DMS114 treated with DMSO at 0.1 percent for 48 hours (cell line): ENCODE measurements at regions not wholly inside any gene's neighbourhood (a gene's known extent, or its start where the extent isn't known, plus 50 kb on each side); places are given as distances from the start of the nearest gene placed in this dataset.

Experiments
- DNase-seq: peaks from one replicate; lab custom pipeline; 2025; ENCODE audit not compliant: unreplicated experiment; lab: John Stamatoyannopoulos, UW

DNA sequence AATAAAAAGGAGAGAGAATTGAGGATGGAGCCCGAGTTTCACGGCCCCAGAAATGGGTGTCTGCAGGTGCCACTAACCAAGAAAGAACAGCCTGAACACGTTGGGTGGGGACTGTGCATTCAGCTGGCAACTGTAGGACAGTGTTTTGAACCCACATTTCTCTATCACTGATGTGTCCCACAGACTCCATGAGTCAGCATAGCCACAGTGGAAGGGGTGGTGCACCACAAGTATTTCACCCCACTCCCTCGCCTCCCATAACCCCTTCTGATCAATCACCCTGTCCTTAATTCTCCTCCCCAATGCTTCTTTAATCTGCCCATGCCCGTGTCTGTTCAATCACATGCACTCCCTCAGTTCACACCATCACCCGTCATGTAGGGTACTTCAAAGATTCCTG is 291.5 kb downstream of the ZNF516 start:
- DNase-seq = no peak

DNA sequence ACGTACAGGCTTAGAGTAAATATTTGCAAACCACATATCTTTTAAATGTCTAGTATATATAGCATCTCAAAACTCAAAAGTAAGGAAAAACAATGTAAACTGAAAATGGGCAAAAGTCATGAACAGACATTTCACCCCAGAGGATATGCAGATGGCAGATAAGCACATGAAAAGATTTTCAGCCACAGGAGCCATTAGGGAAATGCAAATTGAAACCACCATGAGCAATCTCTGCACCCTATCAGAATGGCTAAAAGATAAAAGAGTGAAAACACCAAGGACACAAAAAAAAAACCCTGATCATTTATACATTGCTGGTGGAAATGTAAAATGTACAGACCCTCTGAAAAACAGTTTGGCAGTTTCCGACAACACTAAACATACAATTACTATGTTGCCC is 292.7 kb downstream of the ZNF516 start:
- no peak for DNase-seq

DNA sequence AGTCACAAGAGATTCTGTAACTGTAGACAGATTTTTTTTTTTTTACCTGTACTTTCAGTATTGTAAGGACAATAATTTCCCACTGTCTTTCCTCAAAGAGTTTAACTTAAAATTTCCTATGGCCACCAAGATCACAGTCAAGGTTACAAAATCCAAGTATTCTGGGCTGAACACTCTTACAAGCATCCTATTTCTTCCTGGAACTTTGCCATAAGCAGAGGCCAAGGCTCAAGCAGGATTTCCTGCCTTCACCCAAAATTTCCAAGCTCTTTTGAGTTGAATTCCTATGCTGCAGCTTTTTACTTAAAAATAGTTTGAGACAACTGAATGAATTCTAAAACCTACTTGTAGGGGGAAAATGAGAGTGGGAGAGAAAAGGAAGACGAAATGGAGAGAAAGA is 299.4 kb downstream of the ZNF516 start:
- no peak for DNase-seq

DNA sequence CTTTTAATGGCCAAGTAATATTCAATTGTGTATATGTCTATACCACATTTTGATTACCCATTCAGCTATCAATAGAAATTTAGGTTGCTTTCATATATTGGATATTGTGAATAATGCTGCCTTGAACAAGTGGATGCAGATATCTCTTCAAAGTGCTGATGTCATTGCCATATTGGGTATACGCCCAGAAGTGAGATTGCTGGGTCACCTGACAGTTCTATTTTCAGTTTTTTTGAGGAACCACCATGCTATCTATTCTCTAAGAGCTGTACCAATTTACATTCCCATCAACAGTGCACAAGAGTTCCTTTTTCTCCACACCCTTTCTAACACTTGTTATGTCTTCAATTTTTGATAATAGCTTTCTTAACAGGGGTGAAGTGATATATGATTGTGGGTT is 306.9 kb downstream of the ZNF516 start:
- DNase-seq = no peak

DNA sequence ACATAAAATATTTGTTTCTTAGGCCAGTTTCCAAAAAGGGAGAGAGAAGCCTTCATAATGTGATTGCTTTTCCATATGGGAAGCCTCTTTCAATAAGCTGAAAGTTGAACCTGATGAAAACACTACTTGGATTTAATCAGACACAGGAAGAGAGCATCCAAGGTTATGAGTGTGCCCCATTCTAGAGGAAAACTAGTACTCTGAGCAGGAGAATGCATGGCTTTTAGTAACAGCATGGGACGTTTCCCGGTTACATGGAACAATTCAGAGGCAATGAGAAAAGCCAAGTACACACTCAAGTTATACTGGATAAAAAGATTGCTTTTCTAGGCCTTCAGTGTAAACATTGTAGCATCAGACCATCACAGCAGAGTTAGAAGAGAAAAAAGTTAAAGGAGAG is 315.8 kb downstream of the ZNF516 start:
- DNase-seq = no peak

DNA sequence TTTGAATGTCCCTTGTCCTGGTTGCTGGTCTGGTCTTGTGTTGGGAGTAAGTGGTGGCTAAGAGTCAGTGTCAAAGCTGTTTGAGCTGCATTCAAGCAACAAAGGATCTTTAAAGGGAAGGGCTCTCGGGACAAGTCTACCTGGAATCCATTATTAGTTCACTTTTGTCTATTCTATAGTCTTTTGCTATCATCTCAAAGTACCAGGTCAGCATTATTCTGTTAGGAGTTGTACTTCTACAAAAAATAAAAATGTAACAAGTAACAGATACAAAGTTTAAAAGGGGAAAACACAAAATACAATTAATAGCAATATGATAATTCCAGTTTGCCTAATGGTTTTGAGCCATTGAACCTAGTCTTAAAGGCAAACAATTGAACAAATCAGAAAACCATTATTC is 317.9 kb downstream of the ZNF516 start:
- no peak for DNase-seq

DNA sequence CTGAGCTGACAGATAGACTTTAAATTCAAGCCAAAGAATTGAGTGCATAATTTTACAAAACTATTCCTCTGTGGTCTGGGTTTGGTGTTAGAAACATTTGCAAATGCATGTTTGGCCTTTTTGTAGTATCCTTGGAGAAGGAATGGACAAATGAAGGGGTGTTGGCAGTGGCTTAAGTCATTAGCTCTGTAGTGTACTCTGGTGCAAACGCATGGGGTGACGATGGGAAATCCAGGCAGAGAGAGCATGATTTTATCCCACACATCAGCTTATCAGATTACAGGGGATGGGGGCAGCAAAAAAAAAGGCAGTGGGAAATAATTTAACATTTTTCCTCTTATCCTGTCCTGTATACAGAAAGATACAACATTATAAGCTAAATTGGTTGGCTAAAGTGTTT is 320.6 kb downstream of the ZNF516 start:
- no peak for DNase-seq

DNA sequence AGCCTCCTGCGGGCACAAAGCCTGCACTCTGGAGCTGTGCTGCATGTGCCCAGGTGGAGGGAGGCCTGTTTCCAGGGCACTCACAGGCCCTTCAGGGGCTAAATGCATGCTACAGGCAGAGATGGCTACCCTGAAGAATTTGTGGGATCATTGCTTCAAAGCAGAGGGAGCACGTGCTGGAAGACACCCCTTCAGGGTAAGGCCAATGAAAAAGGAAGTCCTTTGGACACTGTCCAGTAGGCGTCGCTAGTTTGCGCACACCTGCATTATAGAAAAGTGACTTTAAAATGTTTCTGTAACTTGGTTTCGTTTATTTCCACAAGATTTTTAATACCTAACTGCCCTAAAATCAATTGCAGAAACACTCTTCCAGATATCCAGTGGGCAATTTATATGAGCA is 325.3 kb downstream of the ZNF516 start:
- DNase-seq = no peak

DNA sequence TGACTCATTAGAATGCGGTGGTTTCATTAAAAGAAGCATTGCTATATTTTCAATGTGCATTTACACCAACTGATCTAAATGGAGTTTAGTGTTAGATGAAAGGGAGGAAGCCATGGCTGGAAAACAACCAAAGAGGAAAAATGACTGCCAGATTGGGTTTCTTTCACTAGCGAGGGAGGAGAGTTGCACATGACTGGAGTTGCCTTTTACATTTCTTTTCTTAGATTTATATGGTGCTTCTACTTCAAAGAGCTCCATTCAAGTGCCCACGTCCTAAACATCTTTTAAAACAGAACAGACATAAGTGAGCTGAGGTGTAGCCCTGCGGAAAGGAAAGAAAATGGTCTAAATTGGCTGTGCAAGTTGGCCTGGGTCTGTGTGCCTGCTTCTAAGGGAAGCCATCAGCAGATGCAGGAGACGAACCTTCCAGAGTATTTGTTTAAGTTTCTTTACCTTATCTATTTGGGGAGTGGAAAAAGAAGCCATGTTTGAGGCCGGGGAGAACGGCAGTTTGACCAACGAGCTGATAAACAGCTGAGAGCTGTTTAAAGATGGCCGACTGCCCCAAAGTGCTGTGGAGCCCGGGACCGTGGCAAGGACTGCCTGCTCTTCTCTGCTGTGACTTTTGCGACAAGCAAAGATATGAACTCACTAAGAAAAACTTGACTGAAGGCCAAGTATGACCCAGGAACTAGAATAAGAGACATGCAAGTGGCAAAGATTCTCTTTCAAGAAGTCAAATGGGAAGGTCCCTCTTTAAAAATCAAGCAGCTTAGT is 327.0 kb downstream of the ZNF516 start:
- DNase-seq = no peak

DNA sequence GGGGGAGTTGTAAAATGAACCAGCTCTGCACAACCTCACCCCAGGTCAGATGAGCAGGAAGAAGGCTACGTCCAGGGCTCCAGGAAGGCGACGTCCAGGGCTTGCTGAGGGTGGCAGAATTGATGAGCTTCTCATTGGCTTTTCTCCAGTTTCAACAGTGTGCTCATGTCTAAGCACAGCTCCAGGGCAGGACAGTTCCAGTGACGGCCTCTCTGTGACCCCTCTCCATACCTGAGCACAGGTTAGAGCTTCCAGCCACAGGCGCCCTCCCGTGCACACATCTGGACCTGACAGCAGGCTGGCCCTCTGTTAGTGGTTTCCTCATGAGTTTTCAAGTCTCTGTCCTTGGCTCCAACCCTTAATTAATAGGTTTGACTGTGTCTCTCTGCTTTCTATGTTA is 327.6 kb downstream of the ZNF516 start:
- DNase-seq = no peak

DNA sequence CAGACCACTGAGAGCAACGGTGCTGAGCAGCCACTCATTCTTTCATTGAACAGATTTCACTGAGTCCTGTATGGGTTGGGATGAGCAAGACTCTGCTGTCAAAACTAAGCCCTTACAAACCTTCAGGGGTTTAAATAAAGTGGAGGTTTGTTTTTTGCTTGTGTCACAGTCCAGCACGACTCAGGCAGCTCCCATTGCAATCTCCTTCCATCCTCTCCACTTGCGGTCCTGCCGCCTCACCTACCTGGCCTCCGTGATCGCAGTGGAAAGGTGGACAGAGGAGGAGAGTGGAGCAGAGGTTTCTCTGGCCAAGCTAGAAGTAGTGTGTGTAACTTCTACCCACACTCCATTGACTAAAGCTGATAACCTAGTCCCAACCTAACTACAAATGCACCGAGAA is 332.2 kb downstream of the ZNF516 start:
- DNase-seq = no peak

DNA sequence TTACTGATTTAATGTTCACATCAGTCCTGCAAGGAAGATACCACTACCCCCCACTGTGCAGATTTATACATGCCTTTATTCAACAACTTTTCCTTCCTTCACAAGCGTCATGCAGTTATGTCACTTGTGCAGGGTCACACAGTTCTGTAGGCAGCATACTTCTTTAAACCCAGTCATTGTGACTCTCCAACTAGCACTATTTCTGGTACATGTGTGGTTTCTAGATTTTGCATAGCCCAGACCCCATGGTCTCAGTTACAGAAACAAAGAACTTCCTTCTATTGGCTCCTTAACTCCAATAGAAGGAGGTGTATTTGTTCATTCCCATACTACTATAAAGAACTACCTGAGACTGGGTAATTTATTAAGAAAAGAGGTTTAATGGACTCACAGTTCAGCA is 333.1 kb downstream of the ZNF516 start:
- DNase-seq = no peak

DNA sequence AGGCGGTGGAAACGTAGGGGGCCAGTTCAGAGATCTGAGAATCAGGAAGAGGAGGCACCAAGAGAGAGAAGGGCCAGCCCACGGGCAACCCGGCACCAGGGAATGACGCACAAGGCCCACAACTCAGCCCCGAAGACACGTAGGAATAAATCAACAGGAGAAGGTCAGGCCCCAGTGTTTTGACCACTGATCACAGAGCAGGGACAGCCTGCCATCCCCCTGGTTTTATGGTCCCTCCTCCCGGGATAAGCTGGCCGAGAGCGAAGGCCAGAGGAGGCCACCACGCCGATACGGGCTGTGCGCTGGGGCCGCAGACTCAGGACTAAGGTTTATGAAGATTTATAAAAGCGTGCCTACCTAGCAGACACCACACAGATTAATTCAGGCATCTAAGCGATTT is 341.4 kb downstream of the ZNF516 start:
- no peak for DNase-seq

DNA sequence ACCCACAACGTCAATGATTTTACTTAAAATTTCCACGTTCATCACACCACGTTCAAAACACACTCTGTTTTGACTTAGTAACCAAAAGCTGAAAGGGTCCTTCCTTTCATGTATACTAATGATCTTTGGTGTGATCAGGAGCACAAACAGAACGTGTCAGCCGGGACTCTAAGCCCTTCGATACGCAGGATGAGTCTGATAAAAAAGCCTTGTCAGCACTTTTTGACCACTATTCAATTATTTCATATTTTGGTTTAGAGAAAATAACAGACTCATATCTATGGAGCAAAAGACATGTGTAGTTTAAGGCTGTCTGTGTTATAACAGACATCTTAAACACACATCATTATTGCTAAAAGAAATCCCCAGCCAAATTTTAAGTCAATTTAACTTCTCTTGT is 345.3 kb downstream of the ZNF516 start:
- DNase-seq = no peak

DNA sequence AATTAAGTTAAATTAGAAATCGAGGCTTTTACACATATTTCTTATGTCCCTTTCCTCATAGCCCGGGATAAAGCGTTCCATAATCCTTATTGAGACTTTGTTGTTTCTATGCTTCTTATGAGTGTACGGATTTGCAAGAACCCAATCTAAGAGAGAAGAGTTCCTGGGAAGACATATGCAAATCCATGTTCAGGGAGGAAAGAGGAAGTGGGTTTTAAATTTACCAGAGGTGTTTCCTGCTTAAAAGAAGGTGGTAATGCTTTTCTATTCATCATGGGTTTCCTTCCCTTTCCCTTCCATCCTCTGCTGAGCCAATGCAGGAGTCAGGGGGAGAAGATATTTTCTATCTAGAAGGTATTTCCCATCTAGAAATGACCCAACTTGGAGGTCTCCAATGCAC is 345.8 kb downstream of the ZNF516 start:
- DNase-seq = no peak

DNA sequence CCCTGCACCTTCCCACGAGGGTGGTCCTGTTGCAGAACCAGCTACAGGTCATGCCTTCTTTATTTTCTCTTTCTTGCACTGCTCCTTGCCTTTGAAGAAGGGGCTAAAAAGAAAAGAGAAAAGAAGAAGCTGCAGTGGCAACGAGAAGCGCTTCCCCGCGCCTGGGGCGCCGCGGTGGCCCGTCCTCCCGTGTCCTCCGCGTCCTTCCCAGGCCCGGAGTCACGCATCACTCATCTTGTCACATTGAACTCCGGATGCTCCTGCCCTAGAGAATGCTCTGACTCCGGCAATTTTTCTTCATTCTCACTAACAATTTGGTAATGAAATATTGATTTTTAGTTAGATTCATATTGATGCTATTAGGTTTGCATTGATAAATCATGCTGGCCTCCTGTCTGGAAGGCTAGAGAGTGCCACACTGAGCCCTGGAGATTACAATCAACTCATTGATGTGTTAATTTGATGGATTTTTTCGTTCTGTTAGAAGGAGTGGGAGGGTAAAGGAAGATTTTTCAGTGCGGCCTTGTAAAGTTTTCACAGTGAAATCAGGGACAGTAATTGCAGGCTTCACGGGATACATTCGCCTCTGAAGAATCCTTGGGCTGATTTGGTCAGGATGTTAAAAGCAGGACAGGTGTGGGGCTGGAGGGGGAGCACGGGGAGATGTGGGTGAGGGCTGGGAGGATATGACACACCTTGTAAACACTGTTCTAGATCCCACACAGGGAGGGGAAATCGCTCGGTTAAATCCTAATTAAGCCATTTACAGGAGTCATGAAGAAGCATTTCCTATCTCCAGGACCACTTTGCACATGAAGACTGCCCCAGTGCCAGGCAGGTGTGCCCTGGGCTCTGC is 349.3 kb downstream of the ZNF516 start:
- DNase-seq = no peak

DNA sequence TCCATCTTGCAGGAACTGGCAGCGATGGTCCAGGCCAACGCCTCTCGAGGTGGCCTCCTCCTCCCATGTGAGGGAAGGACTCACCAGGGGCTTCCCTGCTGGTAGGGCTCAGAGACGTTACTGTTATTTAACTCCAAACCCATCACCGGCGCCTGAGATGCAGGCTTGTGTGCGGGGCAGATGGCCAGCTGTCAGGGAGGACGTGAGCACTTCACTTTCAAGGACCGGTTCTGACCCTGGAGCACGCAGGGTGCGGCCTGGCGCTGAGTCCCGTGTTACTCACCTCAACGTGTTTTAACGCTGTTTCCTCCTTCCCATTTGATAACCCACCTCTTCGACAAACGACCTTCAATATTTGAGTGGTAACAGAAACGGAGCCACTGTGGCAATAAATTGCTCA is 350.2 kb downstream of the ZNF516 start:
- no peak for DNase-seq

DNA sequence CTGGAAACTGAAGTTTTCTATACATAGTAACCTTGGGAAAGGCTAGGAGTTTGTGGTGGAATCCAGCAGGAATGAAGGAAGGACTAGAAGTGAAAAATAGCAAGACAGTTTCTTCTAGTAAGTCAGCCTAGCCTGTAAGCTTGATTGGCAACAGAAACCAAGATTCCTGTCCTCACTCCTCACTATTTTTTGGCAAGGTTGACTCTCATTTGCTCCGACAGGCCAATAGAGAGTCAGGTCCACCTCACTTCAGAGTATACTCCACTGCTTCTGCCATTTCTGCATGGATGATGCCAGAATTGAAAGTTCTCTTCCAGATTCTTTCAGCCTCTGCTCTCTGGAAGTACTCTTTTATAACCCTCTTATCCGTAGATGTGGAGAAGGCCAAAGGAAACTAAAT is 352.4 kb downstream of the ZNF516 start:
- DNase-seq = no peak

DNA sequence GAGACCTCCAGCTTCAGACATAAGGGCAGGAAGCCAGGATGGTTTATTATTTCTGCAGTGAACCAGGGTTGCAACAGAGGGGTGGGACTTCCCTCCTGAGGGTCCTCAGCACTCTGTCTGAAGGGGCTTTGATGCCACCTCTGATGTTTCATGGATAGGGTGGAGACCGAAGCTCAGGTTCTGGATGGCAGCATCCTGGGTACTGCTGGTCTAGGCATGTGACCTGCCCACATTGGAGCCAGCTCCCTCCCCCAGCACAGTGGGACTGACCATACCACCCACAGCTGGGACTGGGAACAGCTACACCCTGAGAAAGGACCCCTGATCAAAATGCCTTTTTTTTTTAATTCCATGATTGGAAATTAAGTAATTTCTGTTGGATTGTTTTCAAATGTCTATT is 355.2 kb downstream of the ZNF516 start:
- no peak for DNase-seq

DNA sequence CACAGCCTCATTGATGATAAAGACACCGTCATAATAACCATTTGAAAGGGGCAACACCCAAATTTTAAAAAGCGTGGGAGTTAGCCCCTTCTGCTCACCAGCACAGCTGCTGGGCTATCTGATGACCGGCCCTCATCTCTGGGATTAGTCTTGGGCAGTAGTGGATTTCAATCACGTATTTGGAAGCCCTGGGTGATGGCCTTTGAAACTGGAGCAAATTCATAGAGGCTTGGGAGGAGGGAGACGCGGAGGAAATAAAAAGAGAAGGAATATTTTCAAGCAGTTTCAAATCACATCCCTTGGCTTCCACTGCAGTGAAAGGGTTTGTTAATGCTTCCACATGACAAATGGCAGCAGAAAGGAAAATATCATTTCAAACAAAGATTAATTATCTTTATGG is 357.8 kb downstream of the ZNF516 start:
- no peak for DNase-seq

DNA sequence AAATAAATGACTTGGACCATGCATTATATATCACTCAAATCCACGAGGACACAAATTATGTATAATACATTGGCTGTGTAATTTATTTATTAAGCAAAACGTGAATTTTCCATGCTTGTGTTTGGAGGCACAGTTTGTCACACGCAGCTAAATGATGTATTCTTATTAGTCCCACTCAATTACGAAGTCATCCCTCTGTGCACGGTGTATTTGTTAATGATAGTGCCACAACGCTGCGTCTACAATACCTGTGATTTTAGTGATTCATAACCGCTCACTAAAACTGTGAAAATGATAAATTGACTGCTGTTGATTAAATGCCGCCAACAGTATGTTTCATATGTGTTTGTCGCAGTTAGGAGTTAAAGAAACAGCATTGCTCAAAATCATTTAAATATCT is 358.3 kb downstream of the ZNF516 start:
- no peak for DNase-seq

DNA sequence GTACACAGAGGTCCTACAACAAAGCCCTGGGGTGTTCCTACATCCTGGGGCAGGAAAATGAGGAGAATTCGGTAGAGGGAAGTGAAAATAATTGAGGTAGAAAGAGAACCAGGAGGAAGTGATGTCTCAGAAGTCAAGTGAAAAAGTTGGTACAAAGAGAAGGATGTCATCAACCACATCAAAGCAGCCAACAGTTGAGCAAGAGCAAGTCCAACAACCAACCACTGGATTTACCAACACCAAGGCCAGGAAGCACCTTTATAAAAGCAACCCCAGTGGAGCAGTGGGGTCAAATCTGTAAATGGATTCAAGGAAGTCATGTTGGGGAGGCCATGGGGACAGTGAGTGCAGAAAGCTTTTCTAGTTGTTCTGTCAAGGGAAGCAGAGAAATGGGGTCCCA is 360.4 kb downstream of the ZNF516 start:
- no peak for DNase-seq

DNA sequence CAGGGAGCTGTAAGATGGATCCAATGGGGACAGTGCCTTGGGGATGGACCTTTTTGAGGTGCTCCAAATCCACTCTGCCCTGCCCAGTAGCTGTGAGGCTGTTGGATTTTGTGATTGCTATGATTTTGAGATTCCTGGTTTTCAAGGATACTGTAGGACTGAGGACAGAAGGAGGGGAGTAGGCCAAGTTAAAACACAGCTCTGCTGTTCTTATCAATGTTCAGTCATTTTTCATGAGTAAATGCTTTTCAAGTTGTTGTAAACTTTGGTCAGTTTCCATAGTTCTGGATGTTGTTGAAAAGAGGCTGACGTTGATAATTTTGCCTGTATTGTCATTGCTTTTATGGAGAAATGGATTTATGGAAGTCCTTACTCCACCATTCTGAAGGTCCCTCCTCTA is 361.2 kb downstream of the ZNF516 start:
- DNase-seq = no peak
